ENCODE measurements at regions not wholly inside any gene's neighbourhood (a gene's known extent, or its start where the extent isn't known, plus 50 kb on each side); places are given as distances from the start of the nearest gene placed in this dataset.
"Not testable (repeated sequence)": the region's sequence is repeated elsewhere in the genome, so short reads cannot be mapped to it uniquely, and the experiment has no call there.

DNA sequence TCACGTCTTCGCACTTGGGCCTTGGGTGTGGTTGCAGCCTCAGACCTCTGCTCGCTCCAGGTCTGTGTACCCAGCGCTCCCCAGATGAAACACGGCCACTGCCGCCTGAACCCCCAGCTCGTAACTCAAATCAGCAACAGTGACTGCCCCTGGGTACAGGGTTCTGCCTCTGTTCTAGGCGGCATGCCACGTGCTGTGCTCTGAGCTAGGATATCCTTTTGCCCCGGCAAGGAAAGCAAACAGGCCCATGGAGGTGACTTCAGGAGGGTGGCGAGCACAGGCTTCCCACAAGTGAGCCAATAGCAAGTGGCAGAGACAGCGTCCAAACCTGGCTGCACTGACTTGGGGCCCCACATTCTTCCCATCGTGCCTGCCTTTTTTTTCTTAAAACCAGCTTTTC, 96.3 kb upstream of the PZP start:
- not testable (repeated sequence) for DNase-seq

DNA sequence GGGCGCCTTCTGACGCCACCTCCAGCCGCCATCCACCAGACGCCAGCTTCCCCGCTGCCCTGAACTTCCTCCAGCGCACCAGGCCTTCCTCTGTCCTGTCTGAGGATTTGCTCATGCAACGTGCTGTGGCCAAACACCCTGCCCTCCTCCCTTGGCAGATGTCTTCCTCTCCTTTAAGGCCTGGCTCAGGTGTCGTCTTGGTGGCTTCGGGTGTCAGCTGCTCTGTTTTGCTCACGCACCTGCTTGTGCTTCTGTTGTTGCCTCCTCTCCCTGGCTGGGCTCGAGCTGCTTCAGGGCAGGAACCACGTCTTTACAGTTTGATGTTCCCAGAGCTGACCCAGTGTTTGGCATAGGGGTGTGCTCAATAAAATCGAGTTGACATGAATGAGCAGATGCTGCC, 87.7 kb upstream of the PZP start:
- not testable (repeated sequence) for DNase-seq

DNA sequence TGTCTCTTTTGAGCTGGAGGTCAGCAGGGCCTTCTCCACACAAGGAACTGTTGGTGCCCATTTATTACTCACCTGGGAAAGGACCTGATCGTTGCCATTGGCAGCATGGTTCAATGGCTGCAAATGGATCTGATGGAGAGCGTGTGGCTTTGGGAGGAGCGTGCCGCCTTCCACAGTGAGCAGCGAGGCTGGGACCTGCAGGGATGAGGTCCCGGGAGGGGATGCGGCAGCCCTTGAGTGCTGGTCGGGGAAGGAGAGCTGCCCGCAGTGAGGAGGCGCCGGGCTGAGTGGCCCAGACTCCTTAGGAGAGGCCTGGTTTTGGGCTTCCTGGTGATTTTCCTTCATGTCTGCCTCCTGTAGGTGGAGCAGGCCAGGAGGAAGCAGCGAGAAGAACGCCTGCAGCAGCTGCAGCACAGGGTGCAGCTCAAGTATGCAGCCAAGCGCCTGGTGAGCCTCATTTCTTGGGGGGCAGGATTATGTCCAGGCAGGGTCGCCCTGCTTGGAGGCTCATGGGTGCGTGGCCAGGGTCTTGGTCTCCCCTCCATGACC, 86.0 kb upstream of the PZP start:
- not testable (repeated sequence) for DNase-seq

DNA sequence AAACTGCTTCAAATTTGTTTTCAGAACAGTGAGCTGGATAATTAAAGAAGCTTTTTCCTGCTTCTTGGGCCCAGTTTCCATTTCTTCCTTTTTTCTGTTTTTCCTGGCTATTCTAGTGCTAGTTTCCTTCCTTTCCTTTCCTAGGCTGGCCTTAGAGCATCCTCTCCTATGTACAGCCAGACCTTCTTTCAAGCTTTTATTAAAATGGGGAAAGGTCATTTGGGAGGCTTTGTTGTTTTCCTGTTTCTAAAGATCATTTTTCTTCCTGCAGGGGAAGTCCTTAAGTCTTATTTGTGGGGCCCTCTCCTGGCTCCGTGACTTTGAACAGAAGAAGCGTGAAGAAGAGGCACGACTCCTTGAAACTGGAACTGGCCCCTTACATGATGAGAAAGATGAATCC, 85.2 kb upstream of the PZP start:
- not testable (repeated sequence) for DNase-seq

DNA sequence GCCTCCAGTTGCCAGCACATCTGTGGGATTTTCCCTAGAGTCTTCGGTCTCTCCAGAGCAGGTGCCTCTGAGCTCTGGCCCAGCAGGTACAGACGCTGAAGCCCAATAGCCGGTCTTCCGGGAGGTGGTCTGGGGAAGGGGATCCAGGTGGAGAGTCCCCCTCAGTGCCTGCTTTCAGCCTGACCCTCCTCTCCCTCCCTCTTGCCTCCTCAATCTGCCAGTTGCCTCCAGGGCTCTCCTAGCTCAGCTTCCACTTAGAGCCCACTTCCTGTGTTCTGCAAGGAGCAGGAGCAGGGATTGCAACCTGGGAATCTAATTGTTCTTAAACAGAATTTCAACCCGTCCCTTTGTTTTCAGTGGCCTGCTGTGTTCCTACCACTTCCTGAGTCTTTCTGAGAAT, 81.8 kb upstream of the PZP start:
- not testable (repeated sequence) for DNase-seq

DNA sequence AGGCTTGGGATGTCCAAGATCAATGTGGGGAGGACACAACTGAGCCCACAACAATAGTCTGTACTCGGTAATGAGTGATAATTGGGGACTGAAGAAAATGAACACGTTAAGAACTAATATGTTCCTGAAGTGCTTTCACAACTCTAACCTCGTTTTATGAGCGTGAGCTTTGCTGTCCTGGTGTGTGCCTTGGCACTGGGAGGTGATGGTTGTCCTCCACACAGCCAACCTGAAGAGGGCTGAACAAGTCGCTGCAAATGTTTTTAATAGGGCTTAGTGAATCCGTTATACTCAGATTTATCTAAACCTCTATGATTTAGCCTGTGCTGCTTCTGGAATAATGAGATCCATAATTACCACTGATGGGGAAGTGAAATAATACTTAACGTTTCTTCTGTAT, 76.5 kb upstream of the PZP start:
- DNase-seq: not testable (repeated sequence)

DNA sequence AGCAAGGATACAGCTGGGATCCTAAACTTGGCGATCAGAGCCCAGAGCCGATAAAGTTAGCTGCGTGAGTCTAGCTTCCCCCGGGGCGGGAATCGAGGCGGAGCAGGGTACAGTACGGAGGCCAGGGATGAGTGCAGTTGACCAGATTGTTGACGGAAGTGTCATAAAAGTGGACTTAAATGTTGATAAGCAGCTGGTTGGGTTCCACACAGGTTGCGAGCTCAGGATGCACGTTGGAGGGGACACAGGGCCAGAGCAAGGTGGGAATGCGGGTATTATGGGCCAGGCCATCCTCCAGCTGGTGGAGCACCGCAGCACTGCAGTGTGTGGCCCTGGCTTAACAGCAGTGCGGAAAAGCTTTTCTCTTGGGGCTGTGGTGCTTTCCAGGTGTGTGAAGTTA, 76.0 kb upstream of the PZP start:
- peak; percentile 34 for DNase-seq

DNA sequence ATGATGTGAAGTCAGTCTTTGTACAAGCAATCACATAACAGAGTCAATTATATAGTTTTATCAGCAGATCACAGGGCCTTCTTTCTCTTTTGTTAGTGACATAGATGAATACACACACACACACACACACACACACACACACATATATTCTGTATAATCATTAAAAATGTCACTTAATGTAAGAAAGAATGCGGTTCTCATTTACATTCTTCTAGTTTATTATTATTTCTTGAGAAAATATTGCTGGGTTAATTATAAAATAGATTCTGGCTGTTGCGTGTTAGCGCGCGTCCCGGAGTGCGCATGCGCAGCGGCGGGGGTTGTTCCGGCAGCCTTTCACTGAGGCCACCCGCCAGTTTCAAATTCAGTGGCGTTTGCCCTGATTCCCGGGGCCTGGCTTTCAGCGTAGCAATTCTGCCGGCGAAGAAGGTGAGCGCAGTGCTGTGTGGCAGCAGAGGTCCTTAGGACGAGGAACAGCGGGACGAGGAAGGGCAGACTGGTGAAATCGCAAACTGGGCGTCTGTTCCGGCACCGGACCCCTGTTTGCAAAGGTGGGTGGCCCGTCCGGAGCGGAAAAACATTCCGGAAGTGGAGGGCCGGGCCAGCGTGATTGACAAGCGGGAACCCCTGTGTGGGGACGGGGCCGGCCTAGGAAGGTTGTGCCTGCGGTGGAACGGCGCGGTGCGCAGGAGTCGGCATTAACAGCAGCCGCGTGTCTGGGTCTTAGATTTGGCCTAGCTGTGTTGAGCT, 75.3 kb upstream of the PZP start:
- DNase-seq: peak; percentile 68

DNA sequence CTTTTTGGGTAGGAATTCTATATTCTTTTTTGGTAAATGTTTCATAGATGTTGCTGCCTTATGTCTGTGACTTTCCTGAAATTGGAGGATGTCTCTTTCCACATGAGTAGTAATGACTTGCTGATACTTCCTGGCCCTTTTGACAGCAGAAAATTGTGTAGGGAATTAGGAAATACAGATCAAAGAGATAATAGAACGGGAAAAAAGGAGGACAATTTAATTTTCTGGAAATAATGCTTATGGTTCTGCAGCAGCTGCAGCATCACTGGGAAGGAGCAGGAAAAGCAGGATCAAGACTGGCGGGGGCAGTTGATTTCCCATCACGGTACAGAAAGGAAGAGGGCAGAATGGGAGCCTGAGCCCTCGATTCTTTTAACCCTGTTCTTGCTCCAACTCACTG, 68.8 kb upstream of the PZP start:
- DNase-seq: no peak

DNA sequence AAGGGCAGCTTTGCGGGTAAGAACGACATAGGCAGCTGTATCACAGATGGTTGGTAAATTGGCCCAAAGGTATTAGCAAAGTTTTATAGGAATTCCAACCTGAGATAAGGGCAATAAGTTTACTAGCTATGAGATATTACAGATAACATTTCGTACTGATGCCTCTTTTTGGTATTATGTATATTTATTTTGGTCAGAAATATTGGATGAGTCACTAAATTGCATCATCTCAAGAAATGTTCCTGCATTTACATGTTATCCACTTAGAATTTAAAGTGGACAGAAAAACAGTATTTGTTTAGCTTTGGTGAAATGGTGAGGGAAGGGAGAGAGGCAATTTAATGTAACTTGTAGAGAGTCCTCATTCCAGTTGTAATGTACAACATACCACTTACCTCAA, 65.1 kb upstream of the PZP start:
- no peak for DNase-seq

DNA sequence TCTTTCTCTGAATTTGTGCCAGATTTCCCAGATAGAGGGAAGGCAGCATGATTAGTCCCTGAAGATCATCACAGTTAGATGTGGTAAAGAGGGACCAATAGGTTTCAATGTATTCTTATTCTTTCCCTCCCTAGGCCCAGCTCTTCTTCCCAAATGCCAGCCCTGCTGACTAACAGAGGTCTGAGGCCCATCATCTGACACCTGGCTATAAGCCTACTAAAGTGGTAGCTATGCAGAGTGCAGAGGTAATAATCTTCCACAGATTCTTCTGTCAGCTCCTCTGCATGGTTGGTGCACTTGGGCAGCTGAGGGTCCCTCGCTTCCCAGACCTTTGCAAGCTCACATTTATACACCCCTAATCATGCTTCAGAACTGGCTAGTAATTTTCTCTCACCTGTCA, 63.7 kb upstream of the PZP start:
- no peak for DNase-seq

DNA sequence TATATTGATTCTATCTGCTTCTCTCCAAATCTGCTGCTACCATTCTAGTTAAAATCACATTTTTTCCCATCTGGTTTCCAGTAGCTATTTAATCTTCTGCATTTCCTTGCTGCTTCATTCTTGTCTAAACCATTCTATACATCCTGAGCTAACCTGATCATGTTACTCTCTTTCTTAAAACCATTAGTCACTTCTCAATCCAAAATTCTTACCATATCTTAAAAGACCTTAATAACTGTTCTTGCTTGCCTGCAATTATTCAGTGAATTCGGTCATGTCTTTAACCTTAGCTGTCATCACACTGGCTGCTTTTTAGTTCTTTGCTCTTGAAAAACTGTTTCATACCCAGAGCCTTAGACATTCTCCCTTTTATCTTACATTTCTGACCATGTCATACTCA, 56.4 kb upstream of the PZP start:
- DNase-seq: no peak

DNA sequence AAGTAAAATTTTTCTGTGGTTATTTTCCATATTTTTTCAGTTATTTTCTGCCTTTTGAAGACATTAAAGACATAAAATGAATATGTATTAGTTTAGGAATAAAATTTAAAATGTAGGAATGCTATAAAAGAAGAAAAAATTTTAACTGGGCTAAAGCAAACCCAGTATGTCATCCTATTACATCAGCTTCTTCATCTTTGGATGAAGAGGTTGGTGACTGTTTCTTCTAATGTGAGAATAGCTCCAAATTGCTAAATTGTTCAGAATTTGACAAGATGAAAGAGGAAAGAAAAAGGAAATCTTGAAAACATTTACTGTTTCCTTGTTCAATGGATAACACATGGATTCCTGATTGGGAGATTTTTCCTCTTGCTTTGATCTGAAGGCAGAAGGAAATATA, 52.7 kb upstream of the PZP start:
- no peak for DNase-seq

DNA sequence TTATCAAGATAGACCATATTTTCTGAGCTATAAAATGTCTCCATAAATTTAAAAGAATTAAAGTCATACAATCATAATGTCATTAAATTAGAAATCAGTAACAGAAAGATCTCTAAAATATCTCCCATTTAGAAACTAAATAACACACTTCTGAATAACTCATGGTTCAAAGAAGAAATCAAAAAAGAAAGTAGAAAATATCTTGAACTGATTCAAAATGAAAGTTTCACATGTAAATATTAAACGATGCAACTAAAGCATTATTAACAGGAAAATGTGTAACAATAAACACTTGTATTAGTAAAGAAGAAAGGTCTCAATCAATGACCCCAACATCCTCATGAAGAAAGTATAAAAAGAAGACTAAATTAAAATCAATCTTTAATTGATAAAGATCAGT, 50.5 kb upstream of the PZP start:
- no peak for DNase-seq

All from RPMI8226 (cell line).